ENCODE measurements at regions not wholly inside any gene's neighbourhood (a gene's known extent, or its start where the extent isn't known, plus 50 kb on each side); places are given as distances from the start of the nearest gene placed in this dataset.

- TF ChIP-seq POLR2A (IDR thresholded peaks at IDR 0.05; ENCODE audit: low read length) = no peak
- TF ChIP-seq GATA1 (IDR thresholded peaks at IDR 0.05; ENCODE audit: low read depth, low read length) = no peak
Measured at GRCh38 chr16:27636453-27637240, 86.7 kb downstream of the KATNIP start.

All from erythroblast (primary cell).